SU-DHL-6 (cell line): ENCODE measurements at regions not wholly inside any gene's neighbourhood (a gene's known extent, or its start where the extent isn't known, plus 50 kb on each side); places are given as distances from the start of the nearest gene placed in this dataset.

Source experiments
- H2AFZ ChIP-seq: fragments of 200-600 bp; sonication (generic); 2 replicates; pipeline ENCODE4 v1.6.1; 2014; ENCODE audit warnings: low read depth, mild to moderate bottlenecking, moderate library complexity, mixed read lengths, antibody characterized with exemption, low read length; ENCODE audit not compliant: severe bottlenecking
- H3F3A ChIP-seq: fragments of 200-600 bp; shearing (Covaris generic); 2 replicates; pipeline ENCODE4 v1.6.0; 2016; ENCODE audit warnings: antibody characterized with exemption, mild to moderate bottlenecking; ENCODE audit not compliant: insufficient read depth
- H3K27ac ChIP-seq: fragments of 200-600 bp; sonication (generic); 2 replicates; pipeline ENCODE4 v1.5.1; 2016; ENCODE audit warnings: low read depth, mild to moderate bottlenecking, low read length, moderate library complexity, mixed read lengths
- H3K27me3 ChIP-seq: fragments of 200-600 bp; sonication (generic), shearing (Covaris generic); 2 replicates; pipeline ENCODE4 v1.6.0; 2014; ENCODE audit warnings: mild to moderate bottlenecking, low read length
- H3K36me3 ChIP-seq: fragments of 200-600 bp; sonication (generic); 2 replicates; pipeline ENCODE4 v1.6.1; 2014; ENCODE audit warnings: mild to moderate bottlenecking, low read length, mixed read lengths
- H3K4me2 ChIP-seq: fragments of 300-600, 200-600 bp; shearing (Covaris generic), sonication (generic); 2 replicates; pipeline ENCODE4 v1.6.0; 2014; ENCODE audit warnings: low read length, low read depth, mild to moderate bottlenecking; ENCODE audit not compliant: poor library complexity, severe bottlenecking
- H3K4me3 ChIP-seq: fragments of 200-600 bp; sonication (generic); 2 replicates; pipeline ENCODE4 v1.5.1; 2014; ENCODE audit warnings: antibody characterized with exemption, low read length, mild to moderate bottlenecking, mixed read lengths; ENCODE audit not compliant: insufficient read depth, poor library complexity, severe bottlenecking
- H3K79me2 ChIP-seq: fragments of 200-600 bp; sonication (generic); 2 replicates; pipeline ENCODE4 v1.6.1; 2014; ENCODE audit warnings: mild to moderate bottlenecking, low read length, moderate library complexity; ENCODE audit not compliant: insufficient read depth
- H3K9ac ChIP-seq: fragments of 200-600 bp; sonication (generic); 2 replicates; pipeline ENCODE4 v1.7.0; 2014; ENCODE audit warnings: mild to moderate bottlenecking, low read length
- H3K9me2 ChIP-seq: fragments of 200-600 bp; sonication (generic); replicated peaks from 2 replicates; pipeline ENCODE4 v1.6.1; 2014; ENCODE audit warnings: low read length; ENCODE audit not compliant: insufficient read depth
- H3K9me3 ChIP-seq: fragments of 200-600 bp; sonication (generic); 2 replicates; pipeline ENCODE4 v1.6.1; 2014; ENCODE audit warnings: low read length, mixed read lengths; ENCODE audit not compliant: insufficient read depth
- H4K20me1 ChIP-seq: fragments of 200-600 bp; sonication (generic); 2 replicates; pipeline ENCODE4 v1.6.1; 2014; ENCODE audit warnings: low read depth, mild to moderate bottlenecking, antibody characterized with exemption, low read length, moderate library complexity, mixed read lengths
- EZH2phosphoT487 ChIP-seq: fragments of 200-600 bp; sonication (generic), shearing (Covaris generic); conservative IDR thresholded peaks from 2 replicates; pipeline ENCODE4 v1.6.1; 2018; ENCODE audit warnings: mild to moderate bottlenecking, antibody characterized with exemption, low read length, moderate library complexity, mixed read lengths
- TF ChIP-seq, protein P1 (sequence below): fragments of 200-600 bp; sonication (generic); IDR thresholded peaks from one replicate; pipeline ENCODE4 v1.5.1; 2017; ENCODE audit warnings: antibody characterized with exemption, mild to moderate bottlenecking, low read length, moderate library complexity; ENCODE audit not compliant: insufficient read depth, poor library complexity, severe bottlenecking

DNA sequence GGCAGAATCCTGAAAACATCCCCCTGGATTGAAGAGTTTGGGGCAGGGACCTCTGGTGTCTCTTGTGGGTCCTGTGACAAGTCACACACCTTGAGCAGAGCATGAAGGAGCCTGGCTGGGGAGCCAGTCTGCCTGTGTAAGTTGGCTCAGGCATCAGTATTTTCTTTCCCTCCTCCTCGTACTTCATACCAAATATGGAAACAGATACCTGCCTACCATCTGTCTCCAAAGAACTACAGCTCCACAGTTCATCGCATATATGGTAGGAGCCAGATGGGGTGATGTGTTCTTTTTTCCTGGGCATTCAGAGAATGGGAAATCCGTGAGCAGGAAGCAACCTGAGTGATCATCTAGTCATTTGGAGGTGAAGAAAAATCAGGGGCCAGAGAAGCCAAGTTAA, 177.3 kb upstream of the RAD23B start:
- H3K9ac ChIP-seq = no peak overlapping the region
- H2AFZ ChIP-seq = no peak overlapping the region
- TF ChIP-seq, protein P1, sequence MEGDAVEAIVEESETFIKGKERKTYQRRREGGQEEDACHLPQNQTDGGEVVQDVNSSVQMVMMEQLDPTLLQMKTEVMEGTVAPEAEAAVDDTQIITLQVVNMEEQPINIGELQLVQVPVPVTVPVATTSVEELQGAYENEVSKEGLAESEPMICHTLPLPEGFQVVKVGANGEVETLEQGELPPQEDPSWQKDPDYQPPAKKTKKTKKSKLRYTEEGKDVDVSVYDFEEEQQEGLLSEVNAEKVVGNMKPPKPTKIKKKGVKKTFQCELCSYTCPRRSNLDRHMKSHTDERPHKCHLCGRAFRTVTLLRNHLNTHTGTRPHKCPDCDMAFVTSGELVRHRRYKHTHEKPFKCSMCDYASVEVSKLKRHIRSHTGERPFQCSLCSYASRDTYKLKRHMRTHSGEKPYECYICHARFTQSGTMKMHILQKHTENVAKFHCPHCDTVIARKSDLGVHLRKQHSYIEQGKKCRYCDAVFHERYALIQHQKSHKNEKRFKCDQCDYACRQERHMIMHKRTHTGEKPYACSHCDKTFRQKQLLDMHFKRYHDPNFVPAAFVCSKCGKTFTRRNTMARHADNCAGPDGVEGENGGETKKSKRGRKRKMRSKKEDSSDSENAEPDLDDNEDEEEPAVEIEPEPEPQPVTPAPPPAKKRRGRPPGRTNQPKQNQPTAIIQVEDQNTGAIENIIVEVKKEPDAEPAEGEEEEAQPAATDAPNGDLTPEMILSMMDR = no peak
- no peak for TF ChIP-seq EZH2phosphoT487
- H3F3A ChIP-seq = no peaks in the 10 kb centered on the region
- H3K36me3 ChIP-seq = no peaks in the 10 kb centered on the region
- no peaks in the 10 kb centered on the region for H3K79me2 ChIP-seq
- no peak overlapping the region for H3K27ac ChIP-seq
- no peaks in the 10 kb centered on the region for H4K20me1 ChIP-seq
- H3K4me2 ChIP-seq = no peak overlapping the region
- H3K27me3 ChIP-seq = no peaks in the 10 kb centered on the region
- H3K9me3 ChIP-seq = no peaks in the 10 kb centered on the region
- H3K4me3 ChIP-seq = no peak overlapping the region
- no peaks in the 10 kb centered on the region for H3K9me2 ChIP-seq

DNA sequence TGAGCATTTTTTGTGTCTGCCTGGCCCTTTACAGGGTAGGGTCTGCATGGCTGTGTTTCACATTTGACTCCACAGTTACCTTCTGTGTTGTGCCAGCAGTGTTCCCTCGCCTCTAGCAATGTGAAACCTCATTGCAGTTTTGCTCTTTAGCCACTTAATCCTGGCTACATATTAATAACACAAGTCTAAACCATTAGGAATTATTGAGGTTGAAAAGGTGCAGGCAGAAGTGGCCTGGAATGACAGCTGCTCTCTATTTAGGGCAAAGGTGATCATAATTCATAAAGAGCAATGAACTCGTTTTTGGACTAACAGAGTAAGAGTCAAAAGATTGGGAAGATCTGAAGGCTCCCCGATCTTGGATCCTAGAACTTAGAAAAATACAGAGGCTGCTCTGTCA, 176.7 kb upstream of the RAD23B start:
- H3K27ac ChIP-seq = no peak overlapping the region
- no peak overlapping the region for H3K4me3 ChIP-seq
- H3K79me2 ChIP-seq = no peaks in the 10 kb centered on the region
- no peaks in the 10 kb centered on the region for H3K27me3 ChIP-seq
- TF ChIP-seq EZH2phosphoT487 = no peak
- TF ChIP-seq, protein P1 = no peak
- H4K20me1 ChIP-seq = no peaks in the 10 kb centered on the region
- no peak overlapping the region for H3K9ac ChIP-seq
- no peaks in the 10 kb centered on the region for H3K36me3 ChIP-seq
- H2AFZ ChIP-seq = no peak overlapping the region
- H3K9me3 ChIP-seq = no peaks in the 10 kb centered on the region
- no peaks in the 10 kb centered on the region for H3K9me2 ChIP-seq
- no peaks in the 10 kb centered on the region for H3F3A ChIP-seq
- H3K4me2 ChIP-seq = no peak overlapping the region

DNA sequence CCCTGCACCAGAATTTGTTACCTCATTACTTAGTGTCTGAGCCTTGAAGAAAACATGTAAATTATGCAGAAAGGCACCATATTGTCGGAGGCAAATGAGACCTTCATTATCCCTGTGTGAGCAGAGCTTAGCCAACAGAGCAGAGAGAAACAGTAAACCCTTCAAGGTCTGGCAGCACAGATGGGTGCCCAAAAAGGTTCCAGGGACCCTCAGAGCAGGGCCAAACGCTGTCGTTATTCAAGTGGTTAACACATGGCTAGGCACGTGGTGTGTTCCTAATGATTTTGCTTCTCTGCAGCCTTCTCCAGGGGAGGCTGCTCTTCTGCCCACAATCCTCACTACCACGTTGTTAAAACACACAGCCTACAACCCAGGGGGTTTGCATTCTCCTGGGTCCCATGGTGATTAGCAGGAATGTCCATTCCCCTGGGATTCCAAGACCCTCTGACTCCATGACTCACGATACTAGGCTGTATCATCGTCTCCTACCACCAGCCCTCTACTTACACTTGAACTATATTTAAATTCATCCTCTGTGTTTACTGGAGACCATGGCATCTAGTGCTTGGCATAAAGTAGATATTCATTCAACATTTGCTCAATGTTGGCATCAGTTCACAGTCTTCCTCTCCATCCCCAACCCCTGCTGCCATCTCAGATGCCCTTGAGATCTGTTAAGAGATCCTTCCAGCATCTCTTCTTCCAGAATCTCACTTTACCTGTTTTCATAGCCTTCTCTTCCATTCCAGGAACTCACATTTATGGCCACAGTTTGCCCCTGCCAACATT, 174.5 kb upstream of the RAD23B start:
- Histone ChIP-seq H3F3A (no peaks in the 10 kb centered on the region), H3K9me3 (no peaks in the 10 kb centered on the region), H3K4me2 (no peak overlapping the region)

More for the DNA sequence above, 174.5 kb upstream of the RAD23B start:
- no peaks in the 10 kb centered on the region for H4K20me1 ChIP-seq
- TF ChIP-seq, protein P1 = no peak
- no peak for TF ChIP-seq EZH2phosphoT487
- no peak overlapping the region for H3K9ac ChIP-seq
- H2AFZ ChIP-seq = no peak overlapping the region
- no peaks in the 10 kb centered on the region for H3K79me2 ChIP-seq
- no peaks in the 10 kb centered on the region for H3K36me3 ChIP-seq
- no peak overlapping the region for H3K4me3 ChIP-seq
- H3K27me3 ChIP-seq = no peaks in the 10 kb centered on the region
- H3K9me2 ChIP-seq = no peaks in the 10 kb centered on the region
- H3K27ac ChIP-seq = no peak overlapping the region
